ENCODE measurements at regions not wholly inside any gene's neighbourhood (a gene's known extent, or its start where the extent isn't known, plus 50 kb on each side); places are given as distances from the start of the nearest gene placed in this dataset.

- Histone ChIP-seq H3K36me3 (no peaks in the 10 kb centered on the region), H3K27ac (peak overlapping the region; percentile 82 to 87 (median 86)), H3K9me3 (no peaks in the 10 kb centered on the region), H3K27me3 (no peaks in the 10 kb centered on the region), H3K4me3 (replicated peaks in 1 of 3) (no peak overlapping the region), H3K4me1 (peaks cover 32 to 49% of the 10 kb centered on the region in 2 donors)
- intact Hi-C loops (cut with DNase I), result no loop called here
- TF ChIP-seq POLR2A (IDR thresholded peaks at IDR 0.05), result peak in 1 of 2 donors; percentile 40
- TF ChIP-seq, protein P1, sequence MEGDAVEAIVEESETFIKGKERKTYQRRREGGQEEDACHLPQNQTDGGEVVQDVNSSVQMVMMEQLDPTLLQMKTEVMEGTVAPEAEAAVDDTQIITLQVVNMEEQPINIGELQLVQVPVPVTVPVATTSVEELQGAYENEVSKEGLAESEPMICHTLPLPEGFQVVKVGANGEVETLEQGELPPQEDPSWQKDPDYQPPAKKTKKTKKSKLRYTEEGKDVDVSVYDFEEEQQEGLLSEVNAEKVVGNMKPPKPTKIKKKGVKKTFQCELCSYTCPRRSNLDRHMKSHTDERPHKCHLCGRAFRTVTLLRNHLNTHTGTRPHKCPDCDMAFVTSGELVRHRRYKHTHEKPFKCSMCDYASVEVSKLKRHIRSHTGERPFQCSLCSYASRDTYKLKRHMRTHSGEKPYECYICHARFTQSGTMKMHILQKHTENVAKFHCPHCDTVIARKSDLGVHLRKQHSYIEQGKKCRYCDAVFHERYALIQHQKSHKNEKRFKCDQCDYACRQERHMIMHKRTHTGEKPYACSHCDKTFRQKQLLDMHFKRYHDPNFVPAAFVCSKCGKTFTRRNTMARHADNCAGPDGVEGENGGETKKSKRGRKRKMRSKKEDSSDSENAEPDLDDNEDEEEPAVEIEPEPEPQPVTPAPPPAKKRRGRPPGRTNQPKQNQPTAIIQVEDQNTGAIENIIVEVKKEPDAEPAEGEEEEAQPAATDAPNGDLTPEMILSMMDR (IDR thresholded peaks at IDR 0.05), result no peak
- 51 to 55% methylated on average over 11 of the region's 11 CpGs for WGBS, 2 donors
- peak; percentile 58 to 69 for DNase-seq
Observed at GRCh38 chr10:29794776-29795611, 160.2 kb upstream of the SVIL start.

DNA sequence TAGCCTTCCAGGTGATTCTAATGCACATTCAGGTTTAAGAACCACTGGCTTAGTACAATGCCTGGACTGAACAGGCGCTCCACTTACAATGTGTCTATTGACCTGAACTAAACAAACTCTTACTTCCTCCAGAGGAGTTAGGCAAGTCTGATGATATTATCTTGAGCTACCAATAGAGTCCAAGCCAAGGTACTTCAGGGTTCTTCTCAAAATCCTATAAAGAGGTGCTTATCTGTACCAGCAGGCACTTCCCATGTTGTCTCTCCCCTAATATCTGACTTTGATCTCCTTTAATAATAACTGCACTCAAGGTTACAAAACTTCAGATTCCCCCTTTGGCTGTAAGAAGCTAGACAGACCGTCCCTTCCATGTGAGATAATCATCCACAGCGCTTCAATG lies 157.0 kb upstream of the SVIL start:
- WGBS, 2 donors, result 60 to 66% methylated on average over 3 of the region's 3 CpGs
- intact Hi-C loops (cut with DNase I), result no loop called here
- no peaks in the 10 kb centered on the region for H3K27me3 ChIP-seq
- DNase-seq, result no peak
- H3K4me3 ChIP-seq (replicated peaks in 1 of 3), result no peak overlapping the region
- H3K4me1 ChIP-seq, result peaks cover 39 to 56% of the 10 kb centered on the region in 2 donors
- peak in 1 of 2 donors; percentile 67 for TF ChIP-seq POLR2A (IDR thresholded peaks at IDR 0.05)
- TF ChIP-seq, protein P1 (IDR thresholded peaks at IDR 0.05), result no peak
- H3K36me3 ChIP-seq, result no peaks in the 10 kb centered on the region
- no peaks in the 10 kb centered on the region for H3K9me3 ChIP-seq
- H3K27ac ChIP-seq, result peak overlapping the region; percentile 84 to 92 (median 91)

DNA sequence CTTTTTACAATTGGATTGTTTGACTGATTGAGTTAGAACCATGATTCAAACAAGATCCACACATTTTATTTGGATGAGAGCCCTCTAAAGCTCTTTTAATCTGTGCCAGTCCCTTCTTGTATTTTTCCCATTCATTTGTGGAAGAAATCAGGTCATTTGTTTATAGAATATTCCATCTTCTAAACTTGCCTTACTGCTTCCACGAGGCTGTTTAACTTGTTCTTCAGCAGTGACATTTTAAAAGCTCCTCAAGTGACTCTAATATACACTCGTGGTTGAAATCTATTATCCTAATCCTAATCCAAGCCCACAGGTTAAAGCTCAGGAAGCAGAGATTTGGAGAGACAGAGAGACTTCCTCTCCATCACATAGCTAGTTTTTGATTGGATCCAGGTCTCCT lies 155.4 kb upstream of the SVIL start:
- Histone ChIP-seq H3K4me3 (replicated peaks in 1 of 3) (no peak overlapping the region), H3K27me3 (no peaks in the 10 kb centered on the region), H3K4me1 (peaks cover 39 to 43% of the 10 kb centered on the region in 2 donors), H3K9me3 (no peaks in the 10 kb centered on the region), H3K36me3 (no peaks in the 10 kb centered on the region), H3K27ac (peak overlapping the region; percentile 84 to 92 (median 91))
- intact Hi-C loops (cut with DNase I), result no loop called here
- TF ChIP-seq, protein P1 (IDR thresholded peaks at IDR 0.05), result peak in 1 of 6 experiments; percentile 26
- TF ChIP-seq POLR2A (IDR thresholded peaks at IDR 0.05), result peak in 1 of 2 donors; percentile 18
- no peak for DNase-seq
- WGBS, 2 donors, result 8 to 14% methylated on average over 2 of the region's 2 CpGs

DNA sequence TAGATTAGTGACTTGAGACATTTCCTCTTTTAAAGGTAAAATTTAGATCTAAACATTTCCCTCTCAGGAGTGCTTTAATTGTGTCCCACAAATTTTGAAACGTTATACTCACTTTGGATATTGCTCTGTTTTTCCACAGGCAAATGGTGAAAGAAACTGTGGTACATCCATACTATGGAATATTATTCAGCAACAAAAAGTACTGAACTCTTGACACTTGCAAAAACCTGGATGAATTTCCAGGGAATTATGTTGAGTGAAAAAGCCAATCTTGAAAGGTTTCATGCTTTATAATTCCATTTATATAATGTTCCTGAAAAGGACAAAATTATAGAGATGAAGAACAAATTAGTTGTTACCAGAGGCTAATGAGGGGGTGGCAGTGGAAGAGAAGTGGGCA lies 153.3 kb upstream of the SVIL start:
- H3K4me3 ChIP-seq (replicated peaks in 1 of 3), result no peak overlapping the region
- no peaks in the 10 kb centered on the region for H3K36me3 ChIP-seq
- H3K27ac ChIP-seq, result no peak overlapping the region
- DNase-seq, result no peak
- TF ChIP-seq, protein P1 (IDR thresholded peaks at IDR 0.05), result no peak
- TF ChIP-seq POLR2A (IDR thresholded peaks at IDR 0.05), result no peak
- intact Hi-C loops (cut with DNase I), result loop anchor here (10.0 kb wide), 1 partner anchor 67 kb away; no protein-coding TSS in a partner anchor
- no peaks in the 10 kb centered on the region for H3K27me3 ChIP-seq
- peaks cover 28 to 34% of the 10 kb centered on the region in 2 donors for H3K4me1 ChIP-seq
- 86 to 92% methylated on average over 1 of the region's 1 CpG for WGBS, 2 donors
- H3K9me3 ChIP-seq, result no peaks in the 10 kb centered on the region

- no peak for TF ChIP-seq POLR2A (IDR thresholded peaks at IDR 0.05)
- TF ChIP-seq, protein P1 (IDR thresholded peaks at IDR 0.05), result no peak
- H3K27me3 ChIP-seq, result no peaks in the 10 kb centered on the region
- intact Hi-C loops (cut with DNase I), result loop anchor here (10.0 kb wide), 1 partner anchor 69 kb away; no protein-coding TSS in a partner anchor
- no peaks in the 10 kb centered on the region for H3K9me3 ChIP-seq
- DNase-seq, result no peak
- peaks cover 11 to 16% of the 10 kb centered on the region in 2 donors for H3K4me1 ChIP-seq
- no peaks in the 10 kb centered on the region for H3K36me3 ChIP-seq
- H3K4me3 ChIP-seq (replicated peaks in 1 of 3), result no peak overlapping the region
- H3K27ac ChIP-seq, result no peak overlapping the region
- 78 to 90% methylated on average over 2 of the region's 2 CpGs for WGBS, 2 donors
Observed at GRCh38 chr10:29785701-29786100, 150.9 kb upstream of the SVIL start.

All from thyroid gland (tissue), 4 donors.